Adrenal gland (tissue), 5 donors: ENCODE measurements at regions not wholly inside any gene's neighbourhood (a gene's known extent, or its start where the extent isn't known, plus 50 kb on each side); places are given as distances from the start of the nearest gene placed in this dataset.

Experiments
- POLR2A ChIP-seq, 2 donors: fragments of 450-650 bp; IDR thresholded peaks; one replicate each; pipeline ENCODE4 v1.6.1; 2017; ENCODE audit warnings: antibody characterized with exemption in 2 of 2, mild to moderate bottlenecking in 2 of 2, moderate library complexity in 1 of 2
- TF ChIP-seq, protein P1 (sequence below), 6 experiments: fragments of 450-650 bp in 4 of 6; fragments of 200-600 bp in 2 of 6; sonication (generic) in 1 of 6; IDR thresholded peaks; 1 replicate in 5 of 6; 2 replicates in 1 of 6; pipeline versions ENCODE4 v1.5.1 to v1.8.0; 2016 to 2021; ENCODE audit warnings: antibody characterized with exemption in 6 of 6, mild to moderate bottlenecking in 2 of 6, moderate library complexity in 1 of 6
- donor health status: DM: no; HTN: no; CAD: no.

DNA sequence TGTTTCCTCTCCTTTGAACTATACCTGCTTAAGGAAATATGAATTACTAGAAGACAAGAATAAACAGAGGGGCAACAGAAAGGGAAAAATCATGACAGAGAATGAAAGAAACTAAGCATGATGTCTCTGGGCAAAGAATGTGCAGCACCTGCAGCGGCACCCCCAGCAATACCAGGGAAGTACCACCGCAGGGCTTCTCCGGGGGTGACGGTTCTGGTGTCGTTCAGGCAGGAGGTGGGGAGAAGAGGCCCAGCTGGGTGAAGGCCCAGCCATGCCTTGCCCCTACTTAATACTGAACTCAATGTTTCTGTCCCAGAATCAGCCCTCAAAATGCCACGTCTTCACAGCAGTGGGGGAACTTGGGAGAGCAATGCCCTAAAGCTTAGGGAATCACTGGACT is 337.6 kb downstream of the CDC14C start:
- TF ChIP-seq, protein P1, sequence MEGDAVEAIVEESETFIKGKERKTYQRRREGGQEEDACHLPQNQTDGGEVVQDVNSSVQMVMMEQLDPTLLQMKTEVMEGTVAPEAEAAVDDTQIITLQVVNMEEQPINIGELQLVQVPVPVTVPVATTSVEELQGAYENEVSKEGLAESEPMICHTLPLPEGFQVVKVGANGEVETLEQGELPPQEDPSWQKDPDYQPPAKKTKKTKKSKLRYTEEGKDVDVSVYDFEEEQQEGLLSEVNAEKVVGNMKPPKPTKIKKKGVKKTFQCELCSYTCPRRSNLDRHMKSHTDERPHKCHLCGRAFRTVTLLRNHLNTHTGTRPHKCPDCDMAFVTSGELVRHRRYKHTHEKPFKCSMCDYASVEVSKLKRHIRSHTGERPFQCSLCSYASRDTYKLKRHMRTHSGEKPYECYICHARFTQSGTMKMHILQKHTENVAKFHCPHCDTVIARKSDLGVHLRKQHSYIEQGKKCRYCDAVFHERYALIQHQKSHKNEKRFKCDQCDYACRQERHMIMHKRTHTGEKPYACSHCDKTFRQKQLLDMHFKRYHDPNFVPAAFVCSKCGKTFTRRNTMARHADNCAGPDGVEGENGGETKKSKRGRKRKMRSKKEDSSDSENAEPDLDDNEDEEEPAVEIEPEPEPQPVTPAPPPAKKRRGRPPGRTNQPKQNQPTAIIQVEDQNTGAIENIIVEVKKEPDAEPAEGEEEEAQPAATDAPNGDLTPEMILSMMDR (IDR thresholded peaks at IDR 0.05): no peak
- no peak for TF ChIP-seq POLR2A (IDR thresholded peaks at IDR 0.05)
